A549 (cell line): ENCODE measurements at regions not wholly inside any gene's neighbourhood (a gene's known extent, or its start where the extent isn't known, plus 50 kb on each side); places are given as distances from the start of the nearest gene placed in this dataset.

Experiments used
- ATAC-seq, 2 experiments: fragments of 200-7000 bp in 1 of 2; fragments of >200 bp in 1 of 2; cut with Nextera tagmentation in 1 of 2; cut with Tn5 transposase in 1 of 2; 3 replicates each; pipeline versions ENCODE4 v1.8.0 to v1.9.1; 2018 to 2020; ENCODE audit warnings: mild to moderate bottlenecking in 1 of 2, moderate library complexity in 1 of 2
- CTCF ChIA-PET: fragments of 300-600 bp; sonication (Branson Sonifier 250); formaldehyde crosslinking; extraction: SDS; loops from one replicate; lab custom pipeline; 2021; ENCODE audit warnings: antibody characterized with exemption, inconsistent platforms; lab: Yijun Ruan, JAX
- POLR2A ChIA-PET: fragments of 350-600 bp; formaldehyde crosslinking; extraction: SDS; loops from one replicate; lab custom pipeline; 2021; ENCODE audit warnings: antibody characterized with exemption, inconsistent platforms; lab: Yijun Ruan, JAX
- DNase-seq, 2 experiments: peaks; one replicate each; pipeline versions ENCODE4 v3.0.0 to v3.0.0-alpha.2; 2011 to 2016; ENCODE audit warnings: low read depth in 1 of 2, low spot score in 1 of 2
- FAIRE-seq: peaks from 2 replicates; lab custom pipeline; 2011; peaks lifted over from hg19 to GRCh38; lab: Jason Lieb, UNC
- H3K27ac ChIP-seq, 2 experiments: fragments of >200 bp; sonication (Bioruptor Twin); formaldehyde crosslinking; 3 replicates each; pipeline ENCODE4 v1.5.1; 2016 to 2017
- H3K4me1 ChIP-seq: fragments of >200 bp; sonication (Bioruptor Twin); formaldehyde crosslinking; 3 replicates; pipeline ENCODE4 v1.6.1; 2016
- H3K4me2 ChIP-seq: fragments of >200 bp; sonication (Bioruptor Twin); formaldehyde crosslinking; 3 replicates; pipeline ENCODE4 v1.6.1; 2016
- H3K4me3 ChIP-seq: fragments of >200 bp; sonication (Bioruptor Twin); formaldehyde crosslinking; 3 replicates; pipeline ENCODE4 v1.5.1; 2016
- H3K9me3 ChIP-seq: fragments of >200 bp; sonication (Bioruptor Twin); formaldehyde crosslinking; 3 replicates; pipeline ENCODE4 v1.6.1; 2016
- BHLHE40 ChIP-seq: IDR thresholded peaks from 2 replicates; pipeline ENCODE4 v1.6.1; 2012; ENCODE audit warnings: low read depth, low read length, inconsistent platforms
- CBX8 ChIP-seq: fragments of 200-600 bp; sonication (generic); IDR thresholded peaks from 2 replicates; pipeline ENCODE4 v1.6.1; 2016
- CHD4 ChIP-seq: fragments of 200-600 bp; sonication (generic); IDR thresholded peaks from 2 replicates; pipeline ENCODE4 v1.6.1; 2016; ENCODE audit warnings: antibody characterized with exemption, mild to moderate bottlenecking, borderline replicate concordance
- EHMT2 ChIP-seq: fragments of 200-600 bp; sonication (generic); IDR thresholded peaks from 2 replicates; pipeline ENCODE4 v1.6.1; 2016; ENCODE audit warnings: antibody characterized with exemption, low read depth, mild to moderate bottlenecking, moderate library complexity
- HEYL ChIP-seq: fragments of 250-450 bp; sonication (Bioruptor Pico); IDR thresholded peaks from 2 replicates; pipeline ENCODE4 v1.8.0; 2021; ENCODE audit warnings: mild to moderate bottlenecking, moderate library complexity
- HOXA7 ChIP-seq: fragments of 250-450 bp; sonication (Bioruptor Pico); IDR thresholded peaks from 2 replicates; pipeline ENCODE4 v1.5.0; 2020; ENCODE audit warnings: mild to moderate bottlenecking, moderate library complexity
- HOXB13 ChIP-seq: fragments of 250-450 bp; sonication (Bioruptor Pico); IDR thresholded peaks from 2 replicates; pipeline ENCODE4 v1.5.0; 2020; ENCODE audit warnings: low read depth, mild to moderate bottlenecking, moderate library complexity
- JUNB ChIP-seq: fragments of >200 bp; sonication (Bioruptor Twin); formaldehyde crosslinking; IDR thresholded peaks from 2 replicates; pipeline ENCODE4 v1.6.1; 2016
- NFE2L2 ChIP-seq: fragments of 150-350 bp; conservative IDR thresholded peaks from 2 replicates; pipeline ENCODE4 v1.6.1; 2014; ENCODE audit warnings: low read length
- RNF2 ChIP-seq: fragments of 200-600 bp; sonication (generic); IDR thresholded peaks from 2 replicates; pipeline ENCODE4 v1.6.1; 2016; ENCODE audit warnings: low read depth, mild to moderate bottlenecking, antibody characterized with exemption, moderate library complexity, borderline replicate concordance
- ZC3H11A ChIP-seq: fragments of 450-650 bp; IDR thresholded peaks from 2 replicates; pipeline ENCODE4 v1.6.1; 2014; ENCODE audit warnings: antibody characterized with exemption, mild to moderate bottlenecking
- ZNF302 ChIP-seq: fragments of 250-450 bp; sonication (Bioruptor Pico); IDR thresholded peaks from 2 replicates; pipeline ENCODE4 v1.9.0; 2021; ENCODE audit warnings: inconsistent platforms, mild to moderate bottlenecking, moderate library complexity
- WGBS: methylation state at CpG from one replicate; pipeline ENCODE4 v1.1.6; 2017; ENCODE audit errors: missing lambda C conversion rate; 5-methylcytosine and 5-hydroxymethylcytosine counted together
- TF ChIP-seq, protein P1 (sequence below): fragments of >200 bp; sonication (Bioruptor Twin); formaldehyde crosslinking; IDR thresholded peaks from 3 replicates; pipeline ENCODE4 v1.6.1; 2016
- TF ChIP-seq, protein P2 (sequence below): fragments of 250-450 bp; sonication (Bioruptor Pico); IDR thresholded peaks from 2 replicates; pipeline ENCODE4 v1.5.0; 2020; ENCODE audit warnings: low read depth, mild to moderate bottlenecking, moderate library complexity
- TF ChIP-seq, protein P3 (sequence below): fragments of 150-350 bp; IDR thresholded peaks from 2 replicates; pipeline ENCODE4 v1.6.1; 2014; ENCODE audit warnings: low read depth, mild to moderate bottlenecking, low read length
- TF ChIP-seq, protein P4 (sequence below): IDR thresholded peaks from 2 replicates; pipeline ENCODE4 v1.6.1; 2012; ENCODE audit warnings: low read depth, borderline replicate concordance
- TF ChIP-seq, protein P5 (sequence below): IDR thresholded peaks from 2 replicates; pipeline ENCODE4 v1.6.1; 2012

DNA sequence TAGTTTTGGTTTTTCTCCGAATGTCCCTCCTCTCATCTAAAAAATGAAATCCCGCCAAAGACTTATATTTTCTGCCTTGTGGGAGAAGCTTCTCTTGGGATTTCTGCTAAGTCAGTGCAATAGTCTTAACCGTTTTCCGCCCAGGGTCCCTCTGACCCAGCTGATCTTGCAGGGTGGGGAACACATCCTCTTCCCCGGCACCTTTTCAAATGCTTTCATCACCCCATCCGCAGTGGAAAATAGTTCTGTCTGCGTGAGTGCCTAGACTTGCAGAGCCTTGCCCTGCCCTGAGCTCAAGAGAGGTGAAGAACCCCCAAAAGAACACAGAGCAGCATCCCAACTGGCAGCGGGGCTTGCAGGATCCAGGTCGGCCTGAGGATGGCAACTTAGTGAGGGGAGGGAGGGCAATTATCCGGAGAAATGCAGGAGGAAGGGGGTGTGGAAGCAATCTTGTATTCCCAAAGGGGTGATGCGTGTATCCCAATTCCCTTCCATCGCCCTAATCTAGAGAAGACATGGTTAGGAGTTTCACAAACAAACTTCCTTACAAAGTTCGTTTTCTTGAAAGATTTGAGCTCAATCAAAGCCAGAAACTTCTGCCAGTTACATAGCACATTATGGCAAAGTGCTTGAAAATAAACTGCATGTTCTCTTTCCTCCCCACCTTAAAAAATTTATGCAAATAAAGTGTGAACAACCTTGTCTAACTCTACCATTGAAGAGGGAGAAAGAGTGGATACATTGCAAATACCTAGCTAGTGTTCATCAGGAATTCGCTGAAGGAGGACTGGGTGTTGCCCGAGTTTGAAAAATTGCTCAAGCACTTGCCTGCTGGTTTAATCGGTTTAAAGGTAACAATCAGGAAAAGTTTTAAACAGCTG lies 79.9 kb downstream of the NR2F2 start:
- 23% methylated on average over 16 of the region's 16 CpGs for WGBS
- Histone ChIP-seq H3K9me3 (0 out of 3 replicates have a peak, but pooled peaks cover 6% of the 10 kb centered on the region), H3K27ac (no peak overlapping the region), H3K4me2 (no peak overlapping the region), H3K4me3 (no peak overlapping the region), H3K4me1 (no peaks in the 10 kb centered on the region)
- CTCF ChIA-PET: interaction anchor here (0.6 kb wide), 1 partner anchor 422 kb away, joined by 3 read pairs; no protein-coding TSS in a partner anchor
- DNase-seq: no peak
- TF ChIP-seq NFE2L2 (no peak), CBX8 (peak; percentile 96)
- POLR2A ChIA-PET: no interaction called here
- no peak for ATAC-seq
- FAIRE-seq: no peak

DNA sequence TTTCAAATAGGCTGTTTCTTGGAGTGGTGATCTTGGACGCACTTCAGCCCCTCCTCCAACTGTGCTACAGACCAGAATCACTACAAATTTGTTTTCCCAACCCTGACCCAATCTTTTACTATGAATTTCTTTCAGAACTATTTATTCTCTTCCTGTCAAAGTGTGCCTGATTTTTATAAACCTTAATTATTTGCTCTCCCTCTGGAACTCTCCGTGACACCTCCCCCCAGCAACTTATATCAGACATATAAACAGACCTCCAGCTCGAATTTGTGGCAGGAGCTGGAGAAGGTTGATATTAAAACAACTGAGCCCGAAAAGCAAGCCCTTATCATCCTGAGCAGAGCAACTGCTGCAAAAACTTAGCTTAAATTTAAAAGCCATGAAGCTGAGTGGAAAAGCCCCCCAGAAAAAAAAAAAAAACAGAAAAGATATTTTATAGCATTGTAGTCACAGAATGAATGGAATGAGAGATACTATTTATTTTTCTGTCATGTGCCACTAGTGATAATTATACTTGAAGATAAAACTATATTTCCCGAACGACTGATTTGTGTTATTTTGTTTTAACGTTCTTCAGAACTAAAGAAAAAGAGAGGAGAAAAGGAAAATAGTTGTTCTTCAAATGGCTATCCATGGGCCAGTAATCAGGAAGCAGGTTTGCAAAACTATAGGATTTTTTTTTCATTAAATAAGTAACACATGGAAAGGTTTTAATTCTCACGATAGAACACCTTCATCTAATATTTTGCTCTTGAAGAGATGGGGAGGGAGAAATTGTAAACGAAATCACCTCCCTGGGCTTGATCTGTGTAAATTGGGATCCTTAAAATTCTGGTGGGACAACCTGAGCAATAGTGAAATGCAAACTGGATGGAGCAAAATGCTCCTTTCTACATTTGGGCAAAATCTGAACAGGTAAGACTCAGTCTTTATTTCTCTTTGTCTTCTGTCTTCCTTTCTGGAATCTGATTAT lies 80.8 kb downstream of the NR2F2 start:
- Histone ChIP-seq H3K4me2 (no peak overlapping the region), H3K4me3 (no peak overlapping the region), H3K9me3 (0 out of 3 replicates have a peak, but pooled peaks cover 6% of the 10 kb centered on the region)
- 3% methylated on average over 9 of the region's 9 CpGs for WGBS
- FAIRE-seq: no peak
- CTCF ChIA-PET: interaction anchor here (1.2 to 1.8 kb wide), 2 partner anchors 57 to 84 kb away, joined by 3 to 8 read pairs; no protein-coding TSS in a partner anchor
- TF ChIP-seq CBX8 (peak; percentile 81; the same call in 1 of the 2 replicates), HEYL (no peak), RNF2 (peak; percentile 88; the same call in 1 of the 2 replicates)
- TF ChIP-seq, all 56 proteins: peak for 2
- ATAC-seq (no peak), DNase-seq (no peak)
- Histone ChIP-seq H3K27ac (no peak overlapping the region), H3K4me1 (peaks cover 4% of the 10 kb centered on the region; the same call in 1 of the 3 replicates)
- POLR2A ChIA-PET: no interaction called here

DNA sequence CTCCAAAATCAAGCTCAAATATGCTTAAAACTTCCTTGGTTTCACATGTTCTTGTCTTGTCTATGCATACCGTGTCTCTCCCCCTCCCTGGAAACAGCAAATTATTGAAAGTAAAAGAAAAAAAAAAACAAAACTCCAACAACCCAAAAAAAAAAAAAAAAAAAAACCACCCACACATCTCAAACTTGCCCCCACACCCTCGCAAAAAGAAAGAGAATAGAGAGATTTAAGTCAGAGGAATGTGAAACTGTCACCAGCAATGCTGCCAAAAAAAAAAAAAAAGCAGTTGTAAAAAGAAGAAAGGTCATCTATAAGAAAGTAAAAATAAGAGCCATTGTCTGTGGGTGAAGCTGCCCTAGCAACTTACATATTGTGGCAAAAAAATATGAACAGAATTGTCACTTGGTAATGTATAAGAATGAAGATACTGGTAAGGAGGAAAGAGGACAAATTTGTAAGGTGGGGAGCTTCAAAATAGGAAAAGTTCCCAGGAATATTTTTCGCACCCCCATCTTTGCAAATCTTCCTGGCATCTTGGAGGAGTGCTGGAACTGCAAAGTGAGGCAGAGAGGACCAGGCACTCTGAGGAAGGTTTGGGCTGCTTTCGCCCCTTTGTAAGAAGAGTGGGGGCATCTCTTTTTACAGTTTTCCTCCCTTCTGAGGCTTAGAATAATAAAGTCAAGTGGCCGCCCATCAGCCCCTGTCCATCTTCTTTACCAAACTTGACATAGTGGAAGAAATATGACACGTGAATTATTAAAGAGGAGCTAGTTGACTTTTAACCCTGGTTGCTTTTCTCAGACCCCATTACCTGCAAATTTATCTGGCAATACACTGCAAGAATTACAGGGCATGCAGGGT lies 81.8 kb downstream of the NR2F2 start:
- DNase-seq (no peak), FAIRE-seq (no peak), ATAC-seq (no peak)
- ChIA-PET CTCF (interaction anchor here (1.2 to 1.8 kb wide), 2 partner anchors 58 to 85 kb away, joined by 3 to 8 read pairs; no protein-coding TSS in a partner anchor), POLR2A (no interaction called here)
- Histone ChIP-seq H3K4me1 (peaks cover 12% of the 10 kb centered on the region), H3K27ac (no peak overlapping the region), H3K4me2 (no peak overlapping the region), H3K4me3 (no peak overlapping the region), H3K9me3 (0 out of 3 replicates have a peak, but pooled peaks cover 6% of the 10 kb centered on the region)
- TF ChIP-seq CBX8 (no peak), HOXB13 (CRISPR knock-in tag) (no peak), JUNB (no peak), CHD4 (no peak), HOXA7 (no peak)
- TF ChIP-seq, protein P1, sequence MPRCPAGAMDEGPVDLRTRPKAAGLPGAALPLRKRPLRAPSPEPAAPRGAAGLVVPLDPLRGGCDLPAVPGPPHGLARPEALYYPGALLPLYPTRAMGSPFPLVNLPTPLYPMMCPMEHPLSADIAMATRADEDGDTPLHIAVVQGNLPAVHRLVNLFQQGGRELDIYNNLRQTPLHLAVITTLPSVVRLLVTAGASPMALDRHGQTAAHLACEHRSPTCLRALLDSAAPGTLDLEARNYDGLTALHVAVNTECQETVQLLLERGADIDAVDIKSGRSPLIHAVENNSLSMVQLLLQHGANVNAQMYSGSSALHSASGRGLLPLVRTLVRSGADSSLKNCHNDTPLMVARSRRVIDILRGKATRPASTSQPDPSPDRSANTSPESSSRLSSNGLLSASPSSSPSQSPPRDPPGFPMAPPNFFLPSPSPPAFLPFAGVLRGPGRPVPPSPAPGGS: no peak
- 16% methylated on average over 6 of the region's 6 CpGs for WGBS

DNA sequence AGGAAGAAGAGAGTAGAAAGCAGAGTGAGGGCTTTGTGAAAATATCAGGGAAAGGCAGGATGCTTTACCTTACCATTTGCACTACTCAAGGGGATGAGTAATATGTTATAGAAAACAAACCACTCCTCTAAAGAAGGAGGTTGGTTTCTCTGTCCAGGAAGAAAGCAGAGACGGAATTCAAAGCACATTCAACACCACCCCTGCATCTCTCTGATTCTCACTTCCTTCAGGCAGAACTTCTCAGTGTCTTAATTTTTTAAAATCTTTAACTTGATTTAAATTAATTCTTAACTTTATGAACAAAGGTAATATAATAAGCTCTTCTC lies 82.4 kb downstream of the NR2F2 start:
- H3K4me1 ChIP-seq: peaks cover 15% of the 10 kb centered on the region
- no peak overlapping the region for H3K27ac ChIP-seq

More for the DNA sequence above, 82.4 kb downstream of the NR2F2 start:
- WGBS: 0% methylated on average over 1 of the region's 1 CpG
- Histone ChIP-seq H3K4me2 (no peak overlapping the region), H3K4me3 (no peak overlapping the region), H3K9me3 (0 out of 3 replicates have a peak, but pooled peaks cover 6% of the 10 kb centered on the region)
- ChIA-PET POLR2A (no interaction called here), CTCF (interaction anchor here (1.8 kb wide), 1 partner anchor 85 kb away, joined by 8 read pairs; no protein-coding TSS in a partner anchor)
- no peak; a peak in 1 of 6 replicates for ATAC-seq
- no peak for DNase-seq
- TF ChIP-seq, protein P2, sequence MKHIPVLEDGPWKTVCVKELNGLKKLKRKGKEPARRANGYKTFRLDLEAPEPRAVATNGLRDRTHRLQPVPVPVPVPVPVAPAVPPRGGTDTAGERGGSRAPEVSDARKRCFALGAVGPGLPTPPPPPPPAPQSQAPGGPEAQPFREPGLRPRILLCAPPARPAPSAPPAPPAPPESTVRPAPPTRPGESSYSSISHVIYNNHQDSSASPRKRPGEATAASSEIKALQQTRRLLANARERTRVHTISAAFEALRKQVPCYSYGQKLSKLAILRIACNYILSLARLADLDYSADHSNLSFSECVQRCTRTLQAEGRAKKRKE (CRISPR knock-in tag): no peak
- TF ChIP-seq, protein P3, sequence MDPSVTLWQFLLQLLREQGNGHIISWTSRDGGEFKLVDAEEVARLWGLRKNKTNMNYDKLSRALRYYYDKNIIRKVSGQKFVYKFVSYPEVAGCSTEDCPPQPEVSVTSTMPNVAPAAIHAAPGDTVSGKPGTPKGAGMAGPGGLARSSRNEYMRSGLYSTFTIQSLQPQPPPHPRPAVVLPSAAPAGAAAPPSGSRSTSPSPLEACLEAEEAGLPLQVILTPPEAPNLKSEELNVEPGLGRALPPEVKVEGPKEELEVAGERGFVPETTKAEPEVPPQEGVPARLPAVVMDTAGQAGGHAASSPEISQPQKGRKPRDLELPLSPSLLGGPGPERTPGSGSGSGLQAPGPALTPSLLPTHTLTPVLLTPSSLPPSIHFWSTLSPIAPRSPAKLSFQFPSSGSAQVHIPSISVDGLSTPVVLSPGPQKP: no peak
- TF ChIP-seq, protein P4, sequence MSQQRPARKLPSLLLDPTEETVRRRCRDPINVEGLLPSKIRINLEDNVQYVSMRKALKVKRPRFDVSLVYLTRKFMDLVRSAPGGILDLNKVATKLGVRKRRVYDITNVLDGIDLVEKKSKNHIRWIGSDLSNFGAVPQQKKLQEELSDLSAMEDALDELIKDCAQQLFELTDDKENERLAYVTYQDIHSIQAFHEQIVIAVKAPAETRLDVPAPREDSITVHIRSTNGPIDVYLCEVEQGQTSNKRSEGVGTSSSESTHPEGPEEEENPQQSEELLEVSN: no peak
- TF ChIP-seq, protein P5, sequence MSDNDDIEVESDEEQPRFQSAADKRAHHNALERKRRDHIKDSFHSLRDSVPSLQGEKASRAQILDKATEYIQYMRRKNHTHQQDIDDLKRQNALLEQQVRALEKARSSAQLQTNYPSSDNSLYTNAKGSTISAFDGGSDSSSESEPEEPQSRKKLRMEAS: no peak
- TF ChIP-seq BHLHE40 (no peak), HOXB13 (CRISPR knock-in tag) (no peak), ZNF302 (CRISPR knock-in tag) (no peak), ZC3H11A (no peak), EHMT2 (no peak)
- no peak for FAIRE-seq
